Small intestine (tissue), 7 donors: ENCODE measurements at regions not wholly inside any gene's neighbourhood (a gene's known extent, or its start where the extent isn't known, plus 50 kb on each side); places are given as distances from the start of the nearest gene placed in this dataset.

ENCODE experiments used
- DNase-seq, 2 donors: peaks; one replicate each; pipeline versions ENCODE4 v3.0.0 to v3.0.0-alpha.2; 2013
- FAIRE-seq: peaks from 2 replicates; lab custom pipeline; 2012; peaks lifted over from hg19 to GRCh38; lab: Jason Lieb, UNC
- H3K27ac ChIP-seq, 3 donors: one replicate each; pipeline ENCODE4 v1.5.1; 2013; ENCODE audit warnings: low read length in 2 of 3, mild to moderate bottlenecking in 2 of 3, control low read depth in 1 of 3, inconsistent platforms in 1 of 3, low read depth in 1 of 3, moderate library complexity in 1 of 3
- H3K27me3 ChIP-seq, 3 donors: one replicate each; pipeline ENCODE4 v1.6.1; 2013; ENCODE audit warnings: low read length in 3 of 3, inconsistent platforms in 1 of 3; ENCODE audit not compliant: control insufficient read depth in 3 of 3, insufficient read depth in 3 of 3
- H3K36me3 ChIP-seq, 3 donors: one replicate each; pipeline ENCODE4 v1.6.1; 2013; ENCODE audit warnings: low read length in 3 of 3, inconsistent platforms in 1 of 3, low read depth in 1 of 3, mild to moderate bottlenecking in 1 of 3, moderate library complexity in 1 of 3; ENCODE audit not compliant: control insufficient read depth in 3 of 3, insufficient read depth in 2 of 3
- H3K4me1 ChIP-seq, 3 donors: one replicate each; pipeline ENCODE4 v1.6.1; 2013; ENCODE audit warnings: low read length in 2 of 3, inconsistent platforms in 1 of 3, low read depth in 1 of 3, mild to moderate bottlenecking in 1 of 3, moderate library complexity in 1 of 3; ENCODE audit not compliant: control insufficient read depth in 3 of 3, insufficient read depth in 2 of 3
- H3K4me3 ChIP-seq, 3 donors: one replicate each; pipeline ENCODE4 v1.5.1; 2013; ENCODE audit warnings: low read length in 3 of 3, control low read depth in 1 of 3, inconsistent platforms in 1 of 3, low read depth in 1 of 3, mild to moderate bottlenecking in 1 of 3, moderate library complexity in 1 of 3
- H3K9me3 ChIP-seq, 2 donors: one replicate each; pipeline ENCODE4 v1.6.1; 2013; ENCODE audit warnings: low read depth in 1 of 2, low read length in 1 of 2; ENCODE audit not compliant: control insufficient read depth in 2 of 2, insufficient read depth in 1 of 2
- WGBS, 3 donors: extraction: QIAGEN DNeasy Blood & Tissue Kit; methylation state at CpG; one replicate each; pipeline ENCODE4 v1.1.7; 2013; 5-methylcytosine and 5-hydroxymethylcytosine counted together
- donor health status: healthy with polysubstance abuse.
- donor health status: control.
- donor health status: control.
- donor health status: Bipolar disorder and iron deficiency.
- donor health status: healthy.

DNA sequence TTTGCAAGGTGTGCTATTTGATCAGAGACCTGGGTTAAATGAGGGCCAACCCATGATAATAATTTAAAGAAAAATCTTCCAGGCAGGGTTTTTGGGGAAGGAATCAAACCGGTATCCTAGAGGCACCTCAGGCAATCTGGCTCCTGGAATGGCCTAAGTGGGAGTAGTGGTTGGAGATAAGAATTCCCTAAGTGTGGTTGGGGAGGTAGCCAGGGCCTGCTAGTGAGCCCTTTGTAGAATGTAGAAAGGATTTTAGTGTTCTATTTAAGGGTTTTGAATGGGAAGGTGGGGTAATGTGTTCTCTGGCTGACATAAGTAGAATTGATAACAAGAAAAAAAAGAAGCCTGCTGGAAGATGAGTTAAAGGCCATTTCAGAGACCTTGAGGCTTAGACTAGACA is 422.2 kb downstream of the XIRP2 start:
- H3K4me3 ChIP-seq, result no peak overlapping the region
- no peaks in the 10 kb centered on the region for H3K27me3 ChIP-seq
- DNase-seq (no peak), FAIRE-seq (no peak)
- 45 to 73% (median 63%) methylated on average over 1 of the region's 1 CpG for WGBS, 3 donors
- no peaks in the 10 kb centered on the region for H3K4me1 ChIP-seq
- H3K36me3 ChIP-seq, result no peaks in the 10 kb centered on the region
- no peak overlapping the region for H3K27ac ChIP-seq
- H3K9me3 ChIP-seq, result no peaks in the 10 kb centered on the region
